Esophagus squamous epithelium (tissue), 5 donors: ENCODE measurements at regions not wholly inside any gene's neighbourhood (a gene's known extent, or its start where the extent isn't known, plus 50 kb on each side); places are given as distances from the start of the nearest gene placed in this dataset.

Source experiments
- DNase-seq: peaks from one replicate; lab custom pipeline; 2025; lab: John Stamatoyannopoulos, UW
- H3K27ac ChIP-seq, 4 donors: fragments of 200-600 bp; sonication (generic); one replicate each; pipeline ENCODE4 v1.5.1; 2016 to 2019; ENCODE audit warnings: mild to moderate bottlenecking in 1 of 4
- H3K27me3 ChIP-seq, 4 donors: fragments of 200-600 bp; sonication (generic); 1 replicate in 3 of 4; 2 replicates in 1 of 4; pipeline versions ENCODE4 v1.5.1 to v1.6.0; 2017 to 2021; ENCODE audit warnings: antibody characterized with exemption in 1 of 4
- H3K36me3 ChIP-seq, 3 donors: fragments of 200-600 bp; sonication (generic); one replicate each; pipeline ENCODE4 v1.5.1; 2016 to 2019
- H3K4me1 ChIP-seq, 3 donors: fragments of 200-600 bp; sonication (generic); one replicate each; pipeline ENCODE4 v1.5.1; 2017 to 2019
- H3K4me3 ChIP-seq, 4 donors: fragments of 200-600 bp; sonication (generic); 1 replicate in 3 of 4; 2 replicates in 1 of 4; pipeline ENCODE4 v1.5.1; 2016 to 2019; ENCODE audit warnings: mild to moderate bottlenecking in 2 of 4, moderate library complexity in 1 of 4
- H3K9me3 ChIP-seq, 3 donors: fragments of 200-600 bp; sonication (generic); one replicate each; pipeline ENCODE4 v1.5.1; 2016 to 2019
- POLR2A ChIP-seq, 4 donors: fragments of 450-650 bp; IDR thresholded peaks; one replicate each; pipeline ENCODE4 v1.6.1; 2017; ENCODE audit warnings: antibody characterized with exemption in 4 of 4, mild to moderate bottlenecking in 4 of 4, moderate library complexity in 3 of 4
- WGBS, 2 donors: methylation state at CpG; one replicate each; pipeline ENCODE4 v1.1.5; 2018; 5-methylcytosine and 5-hydroxymethylcytosine counted together
- intact Hi-C: fragments of 100-400 bp; cut with DNase I; formaldehyde crosslinking; loops from one replicate; pipeline ENCODE4 v1.15.0; 2022
- TF ChIP-seq, protein P1 (sequence below), 6 experiments: fragments of 450-650 bp in 4 of 6; fragments of 200-600 bp in 2 of 6; sonication (generic) in 2 of 6; IDR thresholded peaks; one replicate each; pipeline ENCODE4 v1.5.1; 2016 to 2019; ENCODE audit warnings: antibody characterized with exemption in 6 of 6, mild to moderate bottlenecking in 4 of 6, moderate library complexity in 4 of 6
- donor health status: DM: yes; HTN: yes; CAD: no.

DNA sequence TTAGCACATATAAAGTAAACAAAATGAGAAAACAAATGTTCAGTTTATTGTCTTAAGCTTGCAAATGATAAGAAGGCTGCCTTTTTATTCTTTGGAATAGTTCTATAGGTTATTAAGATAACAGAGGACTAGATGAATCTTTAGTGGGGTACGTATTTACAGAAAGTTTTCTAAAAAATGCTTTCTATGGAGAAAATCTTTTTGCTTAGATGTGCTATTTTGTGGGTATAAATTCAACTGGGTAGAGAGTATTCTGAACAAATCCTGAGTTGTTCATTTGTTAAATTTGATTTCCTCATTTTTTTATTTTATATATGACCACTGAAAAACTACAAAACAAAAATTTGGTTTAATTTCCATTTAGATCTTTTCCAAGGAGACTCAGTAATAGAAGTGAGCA is 566.9 kb downstream of the PLCL1 start:
- H3K27ac ChIP-seq = no peak overlapping the region
- DNase-seq = no peak
- no peak overlapping the region for H3K4me3 ChIP-seq
- no peaks in the 10 kb centered on the region for H3K27me3 ChIP-seq
- H3K9me3 ChIP-seq = no peaks in the 10 kb centered on the region
- H3K36me3 ChIP-seq = no peaks in the 10 kb centered on the region
- 76 to 86% methylated on average over 1 of the region's 1 CpG for WGBS, 2 donors
- intact Hi-C loops = no loop called here
- H3K4me1 ChIP-seq = no peaks in the 10 kb centered on the region
- TF ChIP-seq POLR2A (IDR thresholded peaks at IDR 0.05) = no peak
- TF ChIP-seq, protein P1, sequence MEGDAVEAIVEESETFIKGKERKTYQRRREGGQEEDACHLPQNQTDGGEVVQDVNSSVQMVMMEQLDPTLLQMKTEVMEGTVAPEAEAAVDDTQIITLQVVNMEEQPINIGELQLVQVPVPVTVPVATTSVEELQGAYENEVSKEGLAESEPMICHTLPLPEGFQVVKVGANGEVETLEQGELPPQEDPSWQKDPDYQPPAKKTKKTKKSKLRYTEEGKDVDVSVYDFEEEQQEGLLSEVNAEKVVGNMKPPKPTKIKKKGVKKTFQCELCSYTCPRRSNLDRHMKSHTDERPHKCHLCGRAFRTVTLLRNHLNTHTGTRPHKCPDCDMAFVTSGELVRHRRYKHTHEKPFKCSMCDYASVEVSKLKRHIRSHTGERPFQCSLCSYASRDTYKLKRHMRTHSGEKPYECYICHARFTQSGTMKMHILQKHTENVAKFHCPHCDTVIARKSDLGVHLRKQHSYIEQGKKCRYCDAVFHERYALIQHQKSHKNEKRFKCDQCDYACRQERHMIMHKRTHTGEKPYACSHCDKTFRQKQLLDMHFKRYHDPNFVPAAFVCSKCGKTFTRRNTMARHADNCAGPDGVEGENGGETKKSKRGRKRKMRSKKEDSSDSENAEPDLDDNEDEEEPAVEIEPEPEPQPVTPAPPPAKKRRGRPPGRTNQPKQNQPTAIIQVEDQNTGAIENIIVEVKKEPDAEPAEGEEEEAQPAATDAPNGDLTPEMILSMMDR (IDR thresholded peaks at IDR 0.05) = no peak

DNA sequence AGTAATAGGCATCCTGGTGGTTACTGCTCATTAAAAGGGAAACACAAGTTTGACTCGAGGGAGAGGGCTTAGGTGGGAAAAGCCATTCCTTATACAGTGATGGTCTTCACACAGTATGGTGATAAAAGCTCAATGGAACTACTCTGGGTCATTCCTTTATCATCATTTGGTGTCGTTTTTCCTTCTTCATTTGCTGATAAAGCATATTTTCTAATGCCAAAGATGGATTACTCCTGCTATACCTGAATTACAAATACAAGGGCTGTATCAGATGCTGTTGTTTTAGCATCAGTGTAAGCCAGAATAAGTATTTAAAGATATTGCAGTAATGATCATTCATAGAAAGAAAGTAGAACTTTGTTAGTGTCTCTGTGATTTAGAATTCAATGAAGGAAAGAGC is 563.7 kb downstream of the PLCL1 start:
- Histone ChIP-seq H3K27me3 (no peaks in the 10 kb centered on the region), H3K9me3 (no peaks in the 10 kb centered on the region), H3K4me1 (no peaks in the 10 kb centered on the region), H3K27ac (no peak overlapping the region), H3K4me3 (no peak overlapping the region), H3K36me3 (no peaks in the 10 kb centered on the region)
- intact Hi-C loops = no loop called here
- TF ChIP-seq, protein P1 (IDR thresholded peaks at IDR 0.05) = no peak
- TF ChIP-seq POLR2A (IDR thresholded peaks at IDR 0.05) = no peak
- whole genome bisulfite sequencing, 2 donors = 24 to 33% methylated on average over 2 of the region's 2 CpGs
- no peak for DNase-seq

DNA sequence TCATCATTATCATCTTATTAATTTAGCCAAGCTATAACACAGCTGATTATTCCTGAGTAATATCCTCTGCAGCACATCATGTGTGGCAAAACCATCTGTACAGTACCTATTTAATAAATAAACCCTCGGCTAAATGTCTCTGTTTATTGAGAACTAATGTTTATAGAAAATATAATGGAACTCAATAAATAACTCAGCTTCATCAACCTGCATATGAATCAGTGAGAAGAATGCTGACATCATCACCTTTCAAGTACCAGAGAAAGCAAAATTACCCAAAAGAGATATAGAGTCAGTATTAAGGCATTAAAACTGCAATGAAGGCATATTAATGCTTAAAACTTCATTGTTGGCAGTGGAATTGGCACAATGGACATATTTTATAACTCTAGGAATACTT is 558.3 kb downstream of the PLCL1 start:
- Histone ChIP-seq H3K36me3 (no peaks in the 10 kb centered on the region), H3K4me3 (no peak overlapping the region), H3K27me3 (no peaks in the 10 kb centered on the region), H3K4me1 (no peaks in the 10 kb centered on the region), H3K9me3 (no peaks in the 10 kb centered on the region), H3K27ac (no peak overlapping the region)
- intact Hi-C loops = no loop called here
- no peak for DNase-seq
- no peak for TF ChIP-seq POLR2A (IDR thresholded peaks at IDR 0.05)
- TF ChIP-seq, protein P1 (IDR thresholded peaks at IDR 0.05) = no peak
- 37 to 48% methylated on average over 1 of the region's 1 CpG for WGBS, 2 donors

DNA sequence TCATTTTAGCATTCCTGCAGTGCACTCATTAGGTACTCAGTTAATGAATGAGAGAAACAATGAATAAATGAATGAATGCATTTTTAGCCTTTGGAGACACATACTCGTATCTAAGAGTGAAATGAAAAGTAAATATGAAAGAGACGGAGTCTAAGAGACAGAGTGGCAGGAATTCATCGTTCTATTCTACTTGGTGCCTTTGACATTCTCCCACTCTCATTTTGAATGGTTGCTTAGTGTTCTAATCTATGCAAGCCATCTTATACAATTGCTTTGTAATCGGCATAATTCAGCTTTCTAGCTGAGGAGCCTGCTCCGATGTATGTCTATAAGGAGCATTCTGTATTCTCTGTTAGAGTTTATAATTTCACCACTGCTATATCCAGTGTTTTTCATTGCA is 554.9 kb downstream of the PLCL1 start:
- intact Hi-C loops = no loop called here
- H3K9me3 ChIP-seq = no peaks in the 10 kb centered on the region
- H3K27ac ChIP-seq = no peak overlapping the region
- WGBS, 2 donors = 71 to 73% methylated on average over 5 of the region's 5 CpGs
- TF ChIP-seq POLR2A (IDR thresholded peaks at IDR 0.05) = no peak
- TF ChIP-seq, protein P1 (IDR thresholded peaks at IDR 0.05) = no peak
- H3K4me3 ChIP-seq = no peak overlapping the region
- no peaks in the 10 kb centered on the region for H3K4me1 ChIP-seq
- H3K27me3 ChIP-seq = peaks cover 0 to 4% (median 0%) of the 10 kb centered on the region in 4 donors
- no peak for DNase-seq
- no peaks in the 10 kb centered on the region for H3K36me3 ChIP-seq

DNA sequence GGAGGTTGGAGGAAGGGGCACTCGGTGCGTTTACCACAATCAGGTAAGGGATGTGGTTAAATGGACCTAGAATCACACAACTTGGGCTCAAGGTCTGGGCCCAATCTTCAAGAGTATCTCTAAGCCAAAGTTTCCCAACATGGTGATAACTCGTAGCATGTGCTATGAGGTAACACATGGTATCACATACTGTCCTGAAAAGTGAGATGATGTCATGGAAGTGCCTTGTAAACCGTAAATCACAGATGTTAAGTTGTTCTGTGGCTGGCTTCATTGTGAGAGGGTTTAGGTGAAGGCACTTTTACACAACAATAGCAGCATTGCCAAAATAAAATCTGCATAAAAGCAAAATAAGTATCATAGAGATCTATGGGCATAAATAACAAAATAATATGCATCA is 551.8 kb downstream of the PLCL1 start:
- no peak overlapping the region for H3K27ac ChIP-seq
- WGBS, 2 donors = 74 to 79% methylated on average over 3 to 4 of the region's 4 CpGs
- H3K4me3 ChIP-seq = no peak overlapping the region
- DNase-seq = no peak
- H3K9me3 ChIP-seq = no peaks in the 10 kb centered on the region
- no peaks in the 10 kb centered on the region for H3K4me1 ChIP-seq
- intact Hi-C loops = no loop called here
- no peaks in the 10 kb centered on the region for H3K36me3 ChIP-seq
- no peak for TF ChIP-seq POLR2A (IDR thresholded peaks at IDR 0.05)
- TF ChIP-seq, protein P1 (IDR thresholded peaks at IDR 0.05) = no peak
- H3K27me3 ChIP-seq = peaks cover 0 to 4% (median 0%) of the 10 kb centered on the region in 4 donors
